Caco-2 (cell line): ENCODE measurements at regions not wholly inside any gene's neighbourhood (a gene's known extent, or its start where the extent isn't known, plus 50 kb on each side); places are given as distances from the start of the nearest gene placed in this dataset.

Source experiments
- BruUV-seq: library from RNA; stranded (reverse); fragments of 400-500 nt; replicated peaks from 2 replicates; lab custom pipeline; 2021; lab: Mats Ljungman, UMichigan
- CTCF ChIA-PET: fragments of 300-600 bp; sonication (Branson Sonifier 250); formaldehyde crosslinking; loops from one replicate; lab custom pipeline; 2022; ENCODE audit warnings: antibody characterized with exemption; lab: Charles Lee
- POLR2A ChIA-PET: fragments of 300-600 bp; sonication (Branson Sonifier 250); formaldehyde crosslinking; loops from one replicate; lab custom pipeline; 2022; ENCODE audit warnings: antibody characterized with exemption; lab: Charles Lee
- DNase-seq, 2 experiments: peaks; one replicate each; pipeline versions ENCODE4 v3.0.0 to v3.0.0-alpha.2; 2020 to 2022
- H3K27me3 ChIP-seq: replicated peaks from 2 replicates; pipeline ENCODE4 v1.6.0; 2011; ENCODE audit warnings: low read length; ENCODE audit not compliant: control insufficient read depth, insufficient read depth
- H3K36me3 ChIP-seq: 2 replicates; pipeline ENCODE4 v1.5.1; 2011; ENCODE audit warnings: low read length; ENCODE audit not compliant: control insufficient read depth, insufficient read depth
- H3K4me1 ChIP-seq: fragments of 250-450 bp; sonication (Bioruptor Pico); 2 replicates; pipeline ENCODE4 v1.5.1; 2020; ENCODE audit warnings: mild to moderate bottlenecking
- H3K4me3 ChIP-seq: 2 replicates; pipeline ENCODE4 v1.5.1; 2011; ENCODE audit warnings: low read depth, mild to moderate bottlenecking, control low read depth, low read length
- H3K9me3 ChIP-seq: fragments of 250-450 bp; sonication (Bioruptor Pico); 2 replicates; pipeline ENCODE4 v1.5.1; 2020; ENCODE audit warnings: mild to moderate bottlenecking, moderate library complexity
- H3K27ac Mint-ChIP-seq: one replicate; pipeline ENCODE4 v1.8.0; 2022; ENCODE audit warnings: mixed read lengths; ENCODE audit not compliant: unreplicated experiment
- H3K27me3 Mint-ChIP-seq: one replicate; pipeline ENCODE4 v1.8.0; 2022; ENCODE audit warnings: mixed read lengths; ENCODE audit not compliant: insufficient read depth, unreplicated experiment
- H3K36me3 Mint-ChIP-seq: one replicate; pipeline ENCODE4 v1.8.0; 2022; ENCODE audit warnings: mild to moderate bottlenecking, mixed read lengths; ENCODE audit not compliant: insufficient read depth, unreplicated experiment
- H3K4me1 Mint-ChIP-seq: one replicate; pipeline ENCODE4 v1.8.0; 2022; ENCODE audit warnings: low read depth, mixed read lengths; ENCODE audit not compliant: unreplicated experiment
- H3K4me3 Mint-ChIP-seq: one replicate; pipeline ENCODE4 v1.8.0; 2022; ENCODE audit warnings: mild to moderate bottlenecking, moderate library complexity, mixed read lengths; ENCODE audit not compliant: unreplicated experiment
- H3K9me3 Mint-ChIP-seq: one replicate; pipeline ENCODE4 v1.8.0; 2022; ENCODE audit warnings: mixed read lengths; ENCODE audit not compliant: unreplicated experiment
- CTCF ChIP-seq, 2 experiments: fragments of 200-600 bp in 1 of 2; IDR thresholded peaks; 1 replicate in 1 of 2; 2 replicates in 1 of 2; pipeline versions ENCODE4 v1.5.1 to v1.8.0; 2011 to 2022; ENCODE audit warnings: antibody characterized with exemption in 1 of 2, control low read depth in 1 of 2, inconsistent platforms in 1 of 2, low read depth in 1 of 2, low read length in 1 of 2, mild to moderate bottlenecking in 1 of 2, moderate library complexity in 1 of 2; ENCODE audit not compliant: insufficient read depth in 1 of 2, severe bottlenecking in 1 of 2, unreplicated experiment in 1 of 2
- intact Hi-C: fragments of 100-400 bp; cut with micrococcal nuclease; formaldehyde crosslinking; loops from one replicate; pipeline ENCODE4 v1.10.0; 2022; ENCODE audit not compliant: unreplicated experiment

- Histone ChIP-seq H3K36me3 (0 out of 2 replicates have a peak, but pooled peaks cover 1% of the 10 kb centered on the region), H3K4me3 (no peak overlapping the region), H3K27me3 (no peaks in the 10 kb centered on the region), H3K9me3 (peaks cover under 1% of the 10 kb centered on the region; the same call in 1 of the 2 replicates), H3K4me1 (peaks cover 9% of the 10 kb centered on the region; the same call in 1 of the 2 replicates)
- Mint-ChIP-seq H3K4me1 (peaks cover 15% of the 10 kb centered on the region), H3K27me3 (no peaks in the 10 kb centered on the region), H3K9me3 (peaks cover 9% of the 10 kb centered on the region), H3K27ac (no peak overlapping the region), H3K4me3 (no peak overlapping the region), H3K36me3 (peaks cover 6% of the 10 kb centered on the region)
- POLR2A ChIA-PET: no interaction called here
- no peak for TF ChIP-seq CTCF (IDR thresholded peaks at IDR 0.05; ENCODE audit: insufficient read depth in 1 of 2, low read depth in 1 of 2, low read length in 1 of 2, severe bottlenecking in 1 of 2, unreplicated experiment in 1 of 2)
- CTCF ChIA-PET: no interaction called here
- BruUV-seq: no TSS peak
- intact Hi-C loops: no loop called here
- no peak for DNase-seq
These were observed 271.1 kb downstream of the KCNRG start for GRCh38 chr13:50286324-50286723.

- Mint-ChIP-seq H3K36me3 (no peaks in the 10 kb centered on the region), H3K4me1 (no peaks in the 10 kb centered on the region), H3K4me3 (no peak overlapping the region), H3K27me3 (no peaks in the 10 kb centered on the region), H3K27ac (no peak overlapping the region), H3K9me3 (no peaks in the 10 kb centered on the region)
- DNase-seq: no peak
- TF ChIP-seq CTCF (IDR thresholded peaks at IDR 0.05; ENCODE audit: insufficient read depth in 1 of 2, low read depth in 1 of 2, low read length in 1 of 2, severe bottlenecking in 1 of 2, unreplicated experiment in 1 of 2): no peak
- Histone ChIP-seq H3K4me1 (no peaks in the 10 kb centered on the region), H3K4me3 (no peak overlapping the region), H3K27me3 (no peaks in the 10 kb centered on the region), H3K9me3 (no peaks in the 10 kb centered on the region; the same call in 1 of the 2 replicates), H3K36me3 (no peaks in the 10 kb centered on the region)
- ChIA-PET POLR2A (no interaction called here), CTCF (no interaction called here)
- intact Hi-C loops: no loop called here
- BruUV-seq: no TSS peak
These were observed 274.9 kb downstream of the KCNRG start for GRCh38 chr13:50290186-50290585.

- ChIA-PET POLR2A (no interaction called here), CTCF (no interaction called here)
- TF ChIP-seq CTCF (IDR thresholded peaks at IDR 0.05; ENCODE audit: insufficient read depth in 1 of 2, low read depth in 1 of 2, low read length in 1 of 2, severe bottlenecking in 1 of 2, unreplicated experiment in 1 of 2): no peak
These were observed 276.4 kb downstream of the KCNRG start for GRCh38 chr13:50291611-50292010.

More at GRCh38 chr13:50291611-50292010, 276.4 kb downstream of the KCNRG start:
- no peak overlapping the region for H3K4me3 Mint-ChIP-seq
- intact Hi-C loops: no loop called here
- no peak overlapping the region for H3K27ac Mint-ChIP-seq
- Histone ChIP-seq H3K36me3 (no peaks in the 10 kb centered on the region), H3K4me1 (no peaks in the 10 kb centered on the region), H3K9me3 (no peaks in the 10 kb centered on the region; the same call in 1 of the 2 replicates), H3K4me3 (no peak overlapping the region), H3K27me3 (no peaks in the 10 kb centered on the region)
- no peaks in the 10 kb centered on the region for H3K4me1 Mint-ChIP-seq
- H3K9me3 Mint-ChIP-seq: no peaks in the 10 kb centered on the region
- H3K36me3 Mint-ChIP-seq: no peaks in the 10 kb centered on the region
- BruUV-seq: no TSS peak
- DNase-seq: no peak
- no peaks in the 10 kb centered on the region for H3K27me3 Mint-ChIP-seq
